Aorta (tissue), 5 donors: ENCODE measurements at regions not wholly inside any gene's neighbourhood (a gene's known extent, or its start where the extent isn't known, plus 50 kb on each side); places are given as distances from the start of the nearest gene placed in this dataset.

Experiments
- ATAC-seq: fragments of 200-7000 bp; cut with Tn5 transposase; one replicate; pipeline ENCODE4 v1.9.1; 2022; ENCODE audit warnings: moderate library complexity; ENCODE audit not compliant: low FRiP score
- DNase-seq, 2 donors: peaks; one replicate each; pipeline ENCODE4 v3.0.0-alpha.2; 2020
- H3K27ac ChIP-seq, 2 donors: one replicate each; pipeline ENCODE4 v1.5.1; 2013; ENCODE audit warnings: low read length in 2 of 2, mild to moderate bottlenecking in 2 of 2, moderate library complexity in 2 of 2, control low read depth in 1 of 2, inconsistent platforms in 1 of 2, low read depth in 1 of 2
- H3K27me3 ChIP-seq, 2 donors: one replicate each; pipeline ENCODE4 v1.6.1; 2013; ENCODE audit warnings: control low read depth in 1 of 2, low read length in 1 of 2, mild to moderate bottlenecking in 1 of 2, moderate library complexity in 1 of 2; ENCODE audit not compliant: insufficient read depth in 2 of 2, control insufficient read depth in 1 of 2
- H3K36me3 ChIP-seq, 2 donors: one replicate each; pipeline ENCODE4 v1.6.1; 2013; ENCODE audit warnings: control low read depth in 1 of 2, low read length in 1 of 2, mild to moderate bottlenecking in 1 of 2; ENCODE audit not compliant: insufficient read depth in 2 of 2, control insufficient read depth in 1 of 2
- H3K4me1 ChIP-seq, 2 donors: one replicate each; pipeline ENCODE4 v1.6.1; 2013; ENCODE audit warnings: low read length in 2 of 2, control low read depth in 1 of 2, mild to moderate bottlenecking in 1 of 2, moderate library complexity in 1 of 2; ENCODE audit not compliant: insufficient read depth in 2 of 2, control insufficient read depth in 1 of 2
- H3K4me3 ChIP-seq, 2 donors: one replicate each; pipeline ENCODE4 v1.5.1; 2013; ENCODE audit warnings: low read length in 2 of 2, control low read depth in 1 of 2, mild to moderate bottlenecking in 1 of 2
- H3K9me3 ChIP-seq: one replicate; pipeline ENCODE4 v1.6.1; 2013; ENCODE audit warnings: mild to moderate bottlenecking, low read length; ENCODE audit not compliant: control insufficient read depth
- WGBS, 2 donors: extraction: QIAGEN DNeasy Blood & Tissue Kit; methylation state at CpG; one replicate each; pipeline ENCODE4 v1.1.7; 2013; 5-methylcytosine and 5-hydroxymethylcytosine counted together
- intact Hi-C, 2 donors: fragments of 100-400 bp; cut with DNase I; formaldehyde crosslinking; loops; one replicate each; pipeline versions ENCODE4 v1.14.2 to v1.15.0; 2022
- donor health status: healthy with polysubstance abuse.
- donor health status: Bipolar disorder and iron deficiency.
- donor health status: DM: no; HTN: no; CAD: no.
- donor health status: DM: no; HTN: no; CAD: no.
- donor health status: DM: yes; HTN: yes; CAD: no.

DNA sequence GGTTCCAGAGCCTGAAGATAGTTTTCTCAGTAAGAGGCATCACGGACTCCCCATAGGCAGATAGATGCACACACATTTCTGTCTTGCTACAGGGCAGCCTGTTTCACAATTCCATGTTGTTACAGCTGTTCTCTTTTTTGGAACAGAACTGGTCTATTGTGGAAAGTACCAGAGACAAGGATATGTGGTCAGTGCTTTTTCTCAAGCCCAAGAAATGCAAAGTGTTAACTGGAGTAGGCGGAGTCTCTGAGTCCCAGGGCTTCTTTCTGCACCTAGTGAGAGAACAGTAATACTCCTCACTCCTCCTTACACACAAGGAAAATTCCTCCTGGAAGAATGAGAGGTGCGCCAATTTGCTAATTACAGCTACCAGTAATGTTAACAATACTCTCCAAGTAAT, 141.6 kb upstream of the ARGLU1 start:
- Histone ChIP-seq H3K36me3 (no peaks in the 10 kb centered on the region), H3K27ac (no peak overlapping the region), H3K4me1 (no peaks in the 10 kb centered on the region), H3K27me3 (no peaks in the 10 kb centered on the region), H3K9me3 (no peaks in the 10 kb centered on the region), H3K4me3 (peak overlapping the region; percentile 41 to 54)
- 52 to 63% methylated on average over 3 of the region's 3 CpGs for WGBS, 2 donors
- peak; percentile 53 for ATAC-seq
- intact Hi-C loops = no loop called here
- no peak for DNase-seq

DNA sequence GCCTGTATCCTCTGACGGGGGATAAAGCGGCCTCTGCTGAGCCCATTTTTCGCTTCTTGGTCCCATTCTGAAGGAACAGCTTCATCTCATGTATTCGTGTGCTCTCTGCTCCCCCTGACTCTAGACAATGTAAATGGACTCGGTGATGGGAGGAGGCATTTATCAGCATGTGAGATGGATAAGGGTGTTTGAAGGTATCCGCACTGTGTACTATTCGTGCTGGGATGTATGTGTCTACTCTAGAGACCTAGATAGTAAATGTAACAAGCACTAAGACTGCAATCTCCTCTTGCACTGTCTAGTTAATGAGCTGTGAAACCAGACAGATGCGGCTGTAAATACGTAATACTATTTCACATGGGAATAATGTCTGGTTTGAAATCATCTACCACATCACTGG, 134.6 kb upstream of the ARGLU1 start:
- Histone ChIP-seq H3K4me1 (no peaks in the 10 kb centered on the region), H3K27ac (no peak overlapping the region), H3K4me3 (no peak overlapping the region), H3K36me3 (no peaks in the 10 kb centered on the region), H3K27me3 (no peaks in the 10 kb centered on the region), H3K9me3 (no peaks in the 10 kb centered on the region)
- 91 to 94% methylated on average over 9 of the region's 9 CpGs for WGBS, 2 donors
- ATAC-seq = no peak
- intact Hi-C loops = no loop called here
- no peak for DNase-seq

DNA sequence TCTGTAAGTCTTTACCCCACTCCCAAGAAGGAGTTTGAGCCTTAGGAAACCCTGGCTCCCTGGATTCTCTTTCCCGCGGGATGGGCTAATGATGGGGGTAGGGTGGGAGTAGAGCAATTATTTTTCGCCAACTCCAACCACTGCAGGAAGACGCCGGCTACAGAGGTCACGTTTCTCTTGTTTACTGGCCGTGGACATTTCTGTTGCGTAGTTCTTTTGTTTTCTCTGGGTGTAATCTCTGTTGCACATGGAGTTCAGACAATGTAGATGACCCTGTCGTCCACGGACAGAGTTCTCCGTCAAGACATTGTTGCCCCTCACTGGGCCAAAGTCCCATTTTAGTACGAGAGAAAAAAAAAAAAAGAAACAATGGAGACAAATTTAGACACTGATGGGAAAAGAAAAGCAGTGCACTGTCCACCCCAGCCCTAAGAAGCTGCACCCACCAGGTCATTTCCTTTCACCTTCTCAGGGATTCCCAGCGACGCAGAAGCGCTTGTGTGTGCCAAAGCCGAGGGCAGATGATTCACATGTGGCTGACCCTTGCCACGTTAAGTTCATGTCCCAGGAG, 133.9 kb upstream of the ARGLU1 start:
- WGBS, 2 donors = 84 to 88% methylated on average over 17 of the region's 17 CpGs
- Histone ChIP-seq H3K27me3 (no peaks in the 10 kb centered on the region), H3K9me3 (no peaks in the 10 kb centered on the region), H3K4me3 (no peak overlapping the region), H3K36me3 (no peaks in the 10 kb centered on the region), H3K4me1 (no peaks in the 10 kb centered on the region), H3K27ac (no peak overlapping the region)
- intact Hi-C loops = no loop called here
- ATAC-seq (peak; percentile 38), DNase-seq (no peak)

DNA sequence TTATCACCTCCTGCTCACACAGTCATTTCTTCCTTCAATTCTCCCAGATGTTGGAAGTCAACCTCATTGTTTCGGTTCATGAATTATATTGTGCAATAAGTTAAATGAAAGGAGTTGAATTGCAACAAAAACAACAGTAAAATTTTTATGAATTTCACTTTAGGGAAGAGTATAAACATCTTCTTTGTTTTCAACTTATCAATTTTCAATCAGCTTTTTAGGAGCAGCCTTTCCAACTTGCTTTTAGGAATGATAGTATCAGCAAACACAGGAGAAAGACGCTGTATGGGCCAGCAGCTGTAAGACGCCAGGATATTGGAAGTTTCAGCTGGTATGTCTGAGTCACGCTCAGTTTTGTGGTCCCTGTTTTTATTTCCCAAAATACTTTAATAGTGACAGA, 132.5 kb upstream of the ARGLU1 start:
- Histone ChIP-seq H3K4me3 (no peak overlapping the region), H3K27me3 (no peaks in the 10 kb centered on the region), H3K9me3 (no peaks in the 10 kb centered on the region), H3K4me1 (no peaks in the 10 kb centered on the region), H3K27ac (no peak overlapping the region), H3K36me3 (no peaks in the 10 kb centered on the region)
- intact Hi-C loops = no loop called here
- DNase-seq = no peak
- no peak for ATAC-seq
- WGBS, 2 donors = 32 to 34% methylated on average over 4 of the region's 4 CpGs

DNA sequence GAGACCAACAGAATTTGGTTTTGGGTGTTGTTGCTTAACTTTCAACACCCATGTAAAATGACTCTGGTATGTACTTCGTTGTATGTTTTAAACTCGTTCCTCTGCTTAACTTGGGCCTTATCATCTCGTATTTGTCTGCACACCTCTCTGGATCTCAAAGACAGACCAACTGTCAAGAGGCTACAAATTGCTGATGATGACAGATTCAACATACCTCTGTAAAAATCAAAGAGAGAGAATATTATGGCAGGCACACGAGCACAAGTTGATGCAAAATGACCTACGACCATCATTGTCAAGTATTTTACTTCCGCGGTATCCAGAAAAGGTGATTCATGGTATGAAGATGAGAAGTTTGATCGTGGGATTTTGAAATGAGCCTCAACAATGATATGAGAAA, 132.1 kb upstream of the ARGLU1 start:
- ATAC-seq (no peak), DNase-seq (no peak)
- intact Hi-C loops = no loop called here
- no peaks in the 10 kb centered on the region for H3K27me3 ChIP-seq
- no peak overlapping the region for H3K27ac ChIP-seq
- no peaks in the 10 kb centered on the region for H3K36me3 ChIP-seq
- WGBS, 2 donors = 95% methylated on average over 8 of the region's 8 CpGs
- H3K9me3 ChIP-seq = no peaks in the 10 kb centered on the region
- H3K4me3 ChIP-seq = no peak overlapping the region
- no peaks in the 10 kb centered on the region for H3K4me1 ChIP-seq

DNA sequence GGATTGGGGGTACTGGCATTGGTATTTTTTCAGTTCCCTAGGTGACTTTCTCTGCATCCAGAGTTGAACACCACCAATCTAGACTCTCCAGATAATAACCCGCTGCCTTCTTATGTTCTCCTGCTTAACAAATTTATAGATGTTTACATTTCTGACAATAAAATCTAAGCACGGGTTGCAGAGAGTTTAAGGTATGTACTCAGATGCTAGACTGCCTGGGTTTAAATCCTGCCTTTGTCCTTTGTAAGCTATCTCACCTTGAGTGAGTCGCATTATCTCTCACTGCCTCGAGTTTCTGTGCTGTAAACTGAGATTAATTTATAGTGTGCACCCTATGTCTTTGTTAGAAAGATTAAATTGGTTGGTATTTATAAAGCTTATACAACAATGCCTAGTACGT, 131.4 kb upstream of the ARGLU1 start:
- intact Hi-C loops = no loop called here
- Histone ChIP-seq H3K36me3 (no peaks in the 10 kb centered on the region), H3K9me3 (no peaks in the 10 kb centered on the region), H3K4me1 (no peaks in the 10 kb centered on the region), H3K27me3 (no peaks in the 10 kb centered on the region), H3K4me3 (no peak overlapping the region), H3K27ac (no peak overlapping the region)
- DNase-seq (no peak), ATAC-seq (no peak)
- 92 to 93% methylated on average over 5 of the region's 5 CpGs for WGBS, 2 donors

DNA sequence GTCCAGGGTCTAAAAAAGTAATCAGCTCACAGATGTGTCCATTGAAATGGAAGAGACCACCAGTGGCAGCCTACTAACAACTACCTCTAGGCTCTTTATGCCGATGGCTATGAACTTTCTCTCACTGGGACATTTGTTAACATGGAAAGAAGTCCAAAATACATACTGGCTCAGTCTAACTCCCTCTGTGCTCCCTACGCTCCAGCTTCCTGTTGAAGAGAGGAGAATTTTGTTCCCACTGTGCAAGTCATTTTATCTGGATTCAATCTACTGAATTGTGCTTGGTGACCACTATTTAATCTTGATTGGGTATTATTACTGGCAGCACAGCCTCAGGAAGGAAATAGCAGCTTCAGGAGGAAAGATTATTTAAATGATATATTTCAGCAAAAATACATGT, 128.8 kb upstream of the ARGLU1 start:
- Histone ChIP-seq H3K4me3 (no peak overlapping the region), H3K9me3 (no peaks in the 10 kb centered on the region), H3K4me1 (peaks cover 0 to 3% of the 10 kb centered on the region in 2 donors), H3K27me3 (no peaks in the 10 kb centered on the region), H3K27ac (no peak overlapping the region), H3K36me3 (no peaks in the 10 kb centered on the region)
- intact Hi-C loops = no loop called here
- 11 to 15% methylated on average over 2 of the region's 2 CpGs for WGBS, 2 donors
- no peak for ATAC-seq
- no peak for DNase-seq

DNA sequence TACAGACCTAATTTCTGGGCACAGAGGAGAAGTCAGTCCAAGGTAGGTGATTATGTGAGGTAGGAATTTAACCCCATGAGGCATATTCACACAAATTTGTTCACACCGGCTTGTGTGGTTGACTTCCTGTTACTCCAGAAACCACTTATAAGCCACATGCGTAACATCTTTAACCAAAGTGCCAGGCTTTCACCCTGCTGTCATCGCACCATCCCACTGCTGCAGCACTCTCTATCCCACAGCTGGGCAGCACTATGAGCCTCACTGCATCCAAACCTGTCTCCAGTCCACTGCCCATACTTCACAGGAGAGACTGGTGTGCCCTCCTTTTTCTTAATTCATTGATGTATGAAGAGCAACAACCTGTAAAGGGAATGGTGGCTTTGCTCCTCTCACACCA, 128.2 kb upstream of the ARGLU1 start:
- ATAC-seq = no peak
- Histone ChIP-seq H3K27me3 (no peaks in the 10 kb centered on the region), H3K4me1 (peaks cover 0 to 3% of the 10 kb centered on the region in 2 donors), H3K27ac (no peak overlapping the region), H3K36me3 (no peaks in the 10 kb centered on the region), H3K9me3 (no peaks in the 10 kb centered on the region), H3K4me3 (no peak overlapping the region)
- WGBS, 2 donors = 94 to 98% methylated on average over 3 of the region's 3 CpGs
- DNase-seq = no peak
- intact Hi-C loops = no loop called here

DNA sequence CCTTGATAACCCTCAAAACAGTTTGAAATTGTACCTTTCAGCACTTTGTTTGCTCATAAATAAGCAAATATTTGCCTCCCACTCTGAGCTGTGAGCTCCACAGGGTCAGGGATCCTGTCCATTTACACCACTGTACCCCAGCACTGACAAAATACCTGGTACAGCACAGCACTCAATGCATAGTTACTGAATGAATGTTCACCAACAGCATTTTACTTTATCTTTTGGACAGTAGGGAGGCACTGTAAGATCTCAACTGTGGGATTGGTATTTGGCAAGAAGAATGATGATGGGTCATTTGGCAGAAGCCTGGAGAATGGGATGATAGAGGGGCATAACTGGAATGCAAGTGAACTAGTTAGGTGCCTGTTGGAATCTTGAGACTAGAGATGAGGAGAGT, 127.2 kb upstream of the ARGLU1 start:
- no peaks in the 10 kb centered on the region for H3K27me3 ChIP-seq
- H3K27ac ChIP-seq = no peak overlapping the region
- ATAC-seq (no peak), DNase-seq (no peak)
- no peaks in the 10 kb centered on the region for H3K36me3 ChIP-seq
- peaks cover 0 to 3% of the 10 kb centered on the region in 2 donors for H3K4me1 ChIP-seq
- H3K4me3 ChIP-seq = no peak overlapping the region
- intact Hi-C loops = no loop called here
- H3K9me3 ChIP-seq = no peaks in the 10 kb centered on the region
